Ascending aorta (tissue), 2 donors: ENCODE measurements at regions not wholly inside any gene's neighbourhood (a gene's known extent, or its start where the extent isn't known, plus 50 kb on each side); places are given as distances from the start of the nearest gene placed in this dataset.

Experiments used
- DNase-seq, 2 donors: peaks; one replicate each; pipeline ENCODE4 v3.0.0-alpha.2; 2019; ENCODE audit warnings: low spot score in 2 of 2
- H3K27ac ChIP-seq, 2 donors: fragments of 200-600 bp; sonication (generic); one replicate each; pipeline ENCODE4 v1.5.1; 2016 to 2017; ENCODE audit warnings: mild to moderate bottlenecking in 1 of 2
- H3K27me3 ChIP-seq: fragments of 200-600 bp; sonication (generic); one replicate; pipeline ENCODE4 v1.5.1; 2017
- H3K36me3 ChIP-seq, 2 donors: fragments of 200-600 bp; sonication (generic); one replicate each; pipeline ENCODE4 v1.5.1; 2016
- H3K4me1 ChIP-seq, 2 donors: fragments of 200-600 bp; sonication (generic); one replicate each; pipeline ENCODE4 v1.5.1; 2016 to 2017; ENCODE audit warnings: mild to moderate bottlenecking in 1 of 2
- H3K4me3 ChIP-seq, 2 donors: fragments of 200-600 bp; sonication (generic); one replicate each; pipeline ENCODE4 v1.5.1; 2016 to 2017; ENCODE audit warnings: mild to moderate bottlenecking in 1 of 2
- H3K9me3 ChIP-seq, 2 donors: fragments of 200-600 bp; sonication (generic); one replicate each; pipeline ENCODE4 v1.5.1; 2016
- intact Hi-C: fragments of 100-400 bp; cut with DNase I; formaldehyde crosslinking; loops from one replicate; pipeline ENCODE4 v1.15.1; 2023
- TF ChIP-seq, protein P1 (sequence below), 3 experiments: fragments of 200-600 bp in 2 of 3; fragments of 450-650 bp in 1 of 3; sonication (generic) in 2 of 3; IDR thresholded peaks; one replicate each; pipeline ENCODE4 v1.5.1; 2016 to 2019; ENCODE audit warnings: antibody characterized with exemption in 3 of 3, mild to moderate bottlenecking in 1 of 3, moderate library complexity in 1 of 3

DNA sequence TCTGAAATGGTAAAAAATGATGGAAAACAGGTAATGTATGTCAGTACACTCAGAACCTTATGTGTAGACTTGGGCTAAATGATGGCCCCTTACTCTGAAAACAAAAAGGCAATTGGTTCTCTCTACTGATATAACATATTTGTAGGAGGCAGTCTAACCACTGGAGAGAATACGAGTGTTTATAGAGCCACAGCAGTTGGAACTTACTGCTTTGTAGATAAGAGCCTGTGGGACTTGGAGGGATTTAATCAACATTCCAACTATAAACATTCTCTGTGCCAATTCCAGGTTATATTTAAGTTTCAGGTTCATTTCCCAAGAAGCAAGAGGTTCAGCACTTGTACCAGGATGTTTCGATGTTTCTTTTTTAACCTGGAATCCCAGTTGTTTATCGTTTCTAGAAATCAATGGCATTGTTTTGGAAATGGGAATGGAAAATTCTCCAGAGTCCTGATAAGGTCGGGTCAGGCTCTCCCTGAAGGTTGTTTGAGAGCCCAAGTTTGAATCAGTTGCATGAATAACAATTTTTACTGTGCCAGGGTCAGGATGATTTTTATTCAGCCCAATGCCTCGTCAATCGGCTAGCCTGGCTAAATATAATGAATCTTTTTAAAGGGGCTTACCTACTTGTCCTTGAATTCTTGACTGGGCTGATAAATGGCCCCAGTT lies 278.4 kb upstream of the FAM98A start:
- no peak for DNase-seq
- H3K27me3 ChIP-seq, result no peaks in the 10 kb centered on the region
- H3K4me3 ChIP-seq, result no peak overlapping the region
- H3K4me1 ChIP-seq, result no peaks in the 10 kb centered on the region
- H3K27ac ChIP-seq, result no peak overlapping the region
- TF ChIP-seq, protein P1, sequence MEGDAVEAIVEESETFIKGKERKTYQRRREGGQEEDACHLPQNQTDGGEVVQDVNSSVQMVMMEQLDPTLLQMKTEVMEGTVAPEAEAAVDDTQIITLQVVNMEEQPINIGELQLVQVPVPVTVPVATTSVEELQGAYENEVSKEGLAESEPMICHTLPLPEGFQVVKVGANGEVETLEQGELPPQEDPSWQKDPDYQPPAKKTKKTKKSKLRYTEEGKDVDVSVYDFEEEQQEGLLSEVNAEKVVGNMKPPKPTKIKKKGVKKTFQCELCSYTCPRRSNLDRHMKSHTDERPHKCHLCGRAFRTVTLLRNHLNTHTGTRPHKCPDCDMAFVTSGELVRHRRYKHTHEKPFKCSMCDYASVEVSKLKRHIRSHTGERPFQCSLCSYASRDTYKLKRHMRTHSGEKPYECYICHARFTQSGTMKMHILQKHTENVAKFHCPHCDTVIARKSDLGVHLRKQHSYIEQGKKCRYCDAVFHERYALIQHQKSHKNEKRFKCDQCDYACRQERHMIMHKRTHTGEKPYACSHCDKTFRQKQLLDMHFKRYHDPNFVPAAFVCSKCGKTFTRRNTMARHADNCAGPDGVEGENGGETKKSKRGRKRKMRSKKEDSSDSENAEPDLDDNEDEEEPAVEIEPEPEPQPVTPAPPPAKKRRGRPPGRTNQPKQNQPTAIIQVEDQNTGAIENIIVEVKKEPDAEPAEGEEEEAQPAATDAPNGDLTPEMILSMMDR (IDR thresholded peaks at IDR 0.05), result no peak
- no peaks in the 10 kb centered on the region for H3K9me3 ChIP-seq
- no peaks in the 10 kb centered on the region for H3K36me3 ChIP-seq
- intact Hi-C loops, result no loop called here

- TF ChIP-seq, protein P1 (IDR thresholded peaks at IDR 0.05), result no peak
- Histone ChIP-seq H3K27ac (no peak overlapping the region), H3K4me3 (no peak overlapping the region), H3K9me3 (no peaks in the 10 kb centered on the region), H3K36me3 (no peaks in the 10 kb centered on the region), H3K27me3 (no peaks in the 10 kb centered on the region), H3K4me1 (no peaks in the 10 kb centered on the region)
- no peak for DNase-seq
- intact Hi-C loops, result no loop called here
Observed at GRCh38 chr2:33873076-33873605, 274.0 kb upstream of the FAM98A start.

DNA sequence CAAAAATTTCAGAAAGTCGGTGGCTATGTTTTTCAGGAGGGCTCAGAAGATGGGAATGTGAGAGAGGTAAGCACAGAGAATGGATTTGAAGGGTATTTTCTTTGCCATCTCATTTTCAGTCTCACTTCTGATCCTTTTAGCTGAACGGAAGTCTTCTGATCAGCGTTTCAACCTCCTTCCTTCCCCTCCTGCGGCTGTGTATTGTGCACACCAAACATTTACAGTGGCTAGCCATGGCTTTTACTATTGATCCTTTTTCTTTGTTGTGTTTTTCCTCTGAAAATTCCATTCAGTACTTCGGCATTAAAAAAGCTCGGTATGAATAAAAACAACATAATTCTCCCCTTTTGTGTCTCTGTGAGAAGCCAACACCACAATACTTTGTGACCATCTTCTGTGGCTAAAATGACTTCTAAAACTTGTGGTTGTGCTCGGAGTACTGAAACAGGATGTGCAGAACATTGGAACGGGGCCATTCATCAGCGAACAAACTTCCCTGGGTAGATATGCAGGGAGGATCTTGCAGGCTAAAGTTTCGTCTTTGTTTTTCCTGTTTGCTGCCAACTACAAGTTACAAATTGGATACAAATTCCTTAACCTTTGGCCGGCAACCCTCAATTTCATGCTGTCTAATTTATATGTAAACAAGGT lies 260.8 kb upstream of the FAM98A start:
- no peaks in the 10 kb centered on the region for H3K9me3 ChIP-seq
- DNase-seq, result no peak
- no peaks in the 10 kb centered on the region for H3K36me3 ChIP-seq
- intact Hi-C loops, result no loop called here
- TF ChIP-seq, protein P1 (IDR thresholded peaks at IDR 0.05), result no peak
- H3K4me3 ChIP-seq, result no peak overlapping the region
- H3K27ac ChIP-seq, result no peak overlapping the region
- no peaks in the 10 kb centered on the region for H3K27me3 ChIP-seq
- no peaks in the 10 kb centered on the region for H3K4me1 ChIP-seq

DNA sequence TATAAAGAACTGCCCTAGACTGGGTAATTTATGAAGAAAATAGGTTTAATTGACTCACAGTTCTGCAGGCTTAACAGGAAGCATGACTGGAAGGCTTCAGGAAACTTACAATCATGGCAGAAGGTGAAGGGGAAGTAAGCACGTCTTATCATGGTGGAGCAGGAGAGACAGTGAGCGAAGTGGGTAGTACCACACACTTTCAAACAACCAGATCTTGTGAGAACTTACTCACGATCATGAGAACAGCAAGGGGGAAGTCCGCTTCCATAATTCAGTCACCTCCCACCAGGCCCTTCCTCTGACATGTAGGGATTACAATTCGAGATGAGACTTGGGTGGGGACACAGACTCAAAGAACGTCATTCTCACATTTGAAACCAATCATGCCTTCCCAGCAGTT lies 260.1 kb upstream of the FAM98A start:
- no peaks in the 10 kb centered on the region for H3K9me3 ChIP-seq
- TF ChIP-seq, protein P1 (IDR thresholded peaks at IDR 0.05), result no peak
- no peak overlapping the region for H3K27ac ChIP-seq
- H3K27me3 ChIP-seq, result no peaks in the 10 kb centered on the region
- H3K4me3 ChIP-seq, result no peak overlapping the region
- H3K36me3 ChIP-seq, result no peaks in the 10 kb centered on the region
- DNase-seq, result no peak
- no peaks in the 10 kb centered on the region for H3K4me1 ChIP-seq
- intact Hi-C loops, result no loop called here

- H3K9me3 ChIP-seq, result peaks cover 0 to 6% of the 10 kb centered on the region in 2 donors
- H3K4me1 ChIP-seq, result no peaks in the 10 kb centered on the region
- intact Hi-C loops, result no loop called here
- DNase-seq, result no peak
- H3K36me3 ChIP-seq, result no peaks in the 10 kb centered on the region
- no peaks in the 10 kb centered on the region for H3K27me3 ChIP-seq
- no peak overlapping the region for H3K27ac ChIP-seq
- no peak overlapping the region for H3K4me3 ChIP-seq
- TF ChIP-seq, protein P1 (IDR thresholded peaks at IDR 0.05), result no peak
Observed at GRCh38 chr2:33848486-33848885, 249.4 kb upstream of the FAM98A start.
